Neural progenitor cell (in vitro differentiated cells): ENCODE measurements at regions not wholly inside any gene's neighbourhood (a gene's known extent, or its start where the extent isn't known, plus 50 kb on each side); places are given as distances from the start of the nearest gene placed in this dataset.

Source experiments
- DNase-seq: peaks from one replicate; pipeline ENCODE4 v3.0.0-alpha.2; 2016; ENCODE audit warnings: low spot score
- H2AFZ ChIP-seq: fragments of 200-600 bp; sonication (generic); replicated peaks from 2 replicates; pipeline ENCODE4 v1.6.1; 2016; ENCODE audit warnings: antibody characterized with exemption
- H3F3A ChIP-seq: fragments of 200-600 bp; sonication (generic); 2 replicates; pipeline ENCODE4 v1.6.1; 2016; ENCODE audit warnings: antibody characterized with exemption, low read depth
- H3K27ac ChIP-seq: fragments of 200-600 bp; sonication (generic); 2 replicates; pipeline ENCODE4 v1.5.1; 2016; ENCODE audit warnings: mild to moderate bottlenecking
- H3K27me3 ChIP-seq: fragments of 200-600 bp; sonication (generic); 2 replicates; pipeline ENCODE4 v1.6.1; 2016; ENCODE audit warnings: mild to moderate bottlenecking, moderate library complexity
- H3K36me3 ChIP-seq: fragments of 200-600 bp; sonication (generic); 2 replicates; pipeline ENCODE4 v1.5.1; 2016
- H3K4me1 ChIP-seq: fragments of 200-600 bp; sonication (generic); 2 replicates; pipeline ENCODE4 v1.6.1; 2016; ENCODE audit warnings: mixed run types
- H3K4me2 ChIP-seq: fragments of 200-600 bp; sonication (generic); 2 replicates; pipeline ENCODE4 v1.6.1; 2016
- H3K4me3 ChIP-seq: fragments of 200-600 bp; sonication (generic); 2 replicates; pipeline ENCODE4 v1.5.1; 2016
- H3K79me2 ChIP-seq: fragments of 200-600 bp; sonication (generic); 2 replicates; pipeline ENCODE4 v1.6.1; 2016; ENCODE audit warnings: low read depth
- H3K9ac ChIP-seq: fragments of 200-600 bp; sonication (generic); 2 replicates; pipeline ENCODE4 v1.6.1; 2016
- H3K9me3 ChIP-seq: fragments of 200-600 bp; sonication (generic); 2 replicates; pipeline ENCODE4 v1.5.1; 2016; ENCODE audit warnings: low read depth
- H4K20me1 ChIP-seq: fragments of 200-600 bp; sonication (generic); 2 replicates; pipeline ENCODE4 v1.6.1; 2016; ENCODE audit warnings: low read depth
- H3K27ac Mint-ChIP-seq: 3 replicates; pipeline ENCODE4 v1.8.0; 2021; ENCODE audit warnings: mixed read lengths
- H3K27me3 Mint-ChIP-seq: 2 replicates; pipeline ENCODE4 v1.8.0; 2022; ENCODE audit warnings: low read depth, mild to moderate bottlenecking, inconsistent platforms, moderate library complexity, mixed read lengths; ENCODE audit not compliant: insufficient read depth
- H3K36me3 Mint-ChIP-seq: 3 replicates; pipeline ENCODE4 v1.8.0; 2021; ENCODE audit warnings: mixed read lengths
- H3K4me1 Mint-ChIP-seq: 3 replicates; pipeline ENCODE4 v1.8.0; 2021; ENCODE audit warnings: mixed read lengths
- H3K4me3 Mint-ChIP-seq: 3 replicates; pipeline ENCODE4 v1.8.0; 2021; ENCODE audit warnings: mild to moderate bottlenecking, moderate library complexity, mixed read lengths
- H3K9me3 Mint-ChIP-seq: 3 replicates; pipeline ENCODE4 v1.8.0; 2020; ENCODE audit warnings: mixed read lengths
- CTCF ChIP-seq: fragments of 200-600 bp; sonication (generic); IDR thresholded peaks from 2 replicates; pipeline ENCODE4 v1.5.1; 2017; ENCODE audit warnings: antibody characterized with exemption, mild to moderate bottlenecking
- EZH2 ChIP-seq: fragments of 200-600 bp; sonication (generic); IDR thresholded peaks from 2 replicates; pipeline ENCODE4 v1.6.1; 2017; ENCODE audit warnings: antibody characterized with exemption, mild to moderate bottlenecking, moderate library complexity
- EZH2phosphoT487 ChIP-seq: fragments of 200-600 bp; sonication (generic); IDR thresholded peaks from 2 replicates; pipeline ENCODE4 v1.6.1; 2017; ENCODE audit warnings: antibody characterized with exemption

- no peak for TF ChIP-seq EZH2
- TF ChIP-seq EZH2phosphoT487: no peak
- TF ChIP-seq CTCF: no peak
- H3K27me3 ChIP-seq: no peaks in the 10 kb centered on the region
- Mint-ChIP-seq H3K27me3 (peaks cover 2% of the 10 kb centered on the region), H3K4me3 (no peak overlapping the region), H3K36me3 (no peaks in the 10 kb centered on the region), H3K9me3 (peaks cover 5% of the 10 kb centered on the region), H3K4me1 (no peaks in the 10 kb centered on the region), H3K27ac (no peak overlapping the region)
- H3K79me2 ChIP-seq: no peaks in the 10 kb centered on the region
- no peaks in the 10 kb centered on the region for H3F3A ChIP-seq
- H3K4me3 ChIP-seq: no peak overlapping the region
- no peak overlapping the region for H3K27ac ChIP-seq
- H4K20me1 ChIP-seq: no peaks in the 10 kb centered on the region
- H3K9me3 ChIP-seq: no peaks in the 10 kb centered on the region
- H2AFZ ChIP-seq: no peak overlapping the region
- H3K9ac ChIP-seq: no peak overlapping the region
- DNase-seq: no peak
- no peaks in the 10 kb centered on the region for H3K36me3 ChIP-seq
- H3K4me1 ChIP-seq: no peaks in the 10 kb centered on the region
- no peak overlapping the region for H3K4me2 ChIP-seq
These were observed 318.8 kb upstream of the SGCG start for GRCh38 chr13:22861958-22862466.

DNA sequence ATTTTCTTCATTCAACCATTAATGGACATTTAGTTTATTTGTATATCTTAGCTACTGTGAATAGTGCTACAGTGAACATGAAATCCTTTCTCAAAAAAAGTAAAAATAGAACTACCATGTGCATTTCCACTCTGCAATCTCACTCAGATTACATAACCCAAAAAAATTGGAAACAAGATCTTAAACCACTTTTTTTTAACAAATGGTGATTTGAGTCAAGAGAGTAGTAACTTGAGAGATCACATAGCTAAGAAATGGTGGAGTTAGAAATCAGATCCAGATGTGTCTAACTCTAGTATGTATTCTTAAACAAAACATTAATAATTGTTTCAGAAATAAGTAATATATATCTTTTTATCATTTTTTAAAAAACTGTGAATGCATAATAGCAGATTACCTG is 318.3 kb upstream of the SGCG start:
- no peaks in the 10 kb centered on the region for H3K9me3 ChIP-seq
- Mint-ChIP-seq H3K27me3 (peaks cover 2% of the 10 kb centered on the region), H3K4me1 (no peaks in the 10 kb centered on the region), H3K4me3 (no peak overlapping the region), H3K36me3 (no peaks in the 10 kb centered on the region), H3K9me3 (peaks cover 3% of the 10 kb centered on the region), H3K27ac (no peak overlapping the region)
- H3K4me3 ChIP-seq: no peak overlapping the region
- TF ChIP-seq EZH2: no peak
- no peak for TF ChIP-seq CTCF
- TF ChIP-seq EZH2phosphoT487: no peak
- no peaks in the 10 kb centered on the region for H4K20me1 ChIP-seq
- H3K27me3 ChIP-seq: no peaks in the 10 kb centered on the region
- H3K79me2 ChIP-seq: no peaks in the 10 kb centered on the region
- H3K9ac ChIP-seq: no peak overlapping the region
- H3K4me1 ChIP-seq: no peaks in the 10 kb centered on the region
- H3K27ac ChIP-seq: no peak overlapping the region
- H2AFZ ChIP-seq: no peak overlapping the region
- no peak for DNase-seq
- H3F3A ChIP-seq: no peaks in the 10 kb centered on the region
- H3K4me2 ChIP-seq: no peak overlapping the region
- no peaks in the 10 kb centered on the region for H3K36me3 ChIP-seq

GRCh38 chr13:22866221-22866620 is 314.6 kb upstream of the SGCG start:
- Histone ChIP-seq H3K36me3 (no peaks in the 10 kb centered on the region), H3K4me1 (no peaks in the 10 kb centered on the region), H3K27ac (no peak overlapping the region), H3K79me2 (no peaks in the 10 kb centered on the region), H3K9me3 (no peaks in the 10 kb centered on the region), H3K27me3 (no peaks in the 10 kb centered on the region), H4K20me1 (no peaks in the 10 kb centered on the region), H3K4me3 (no peak overlapping the region), H3K9ac (no peak overlapping the region), H2AFZ (no peak overlapping the region), H3F3A (no peaks in the 10 kb centered on the region), H3K4me2 (no peak overlapping the region)
- peaks cover 8% of the 10 kb centered on the region for H3K9me3 Mint-ChIP-seq
- peaks cover 5% of the 10 kb centered on the region for H3K36me3 Mint-ChIP-seq
- no peak overlapping the region for H3K4me3 Mint-ChIP-seq
- no peak for DNase-seq
- H3K4me1 Mint-ChIP-seq: no peaks in the 10 kb centered on the region
- no peak overlapping the region for H3K27ac Mint-ChIP-seq
- TF ChIP-seq EZH2phosphoT487 (no peak), EZH2 (no peak), CTCF (no peak)
- peaks cover 2% of the 10 kb centered on the region for H3K27me3 Mint-ChIP-seq
